Spleen (tissue), 11 donors: ENCODE measurements at regions not wholly inside any gene's neighbourhood (a gene's known extent, or its start where the extent isn't known, plus 50 kb on each side); places are given as distances from the start of the nearest gene placed in this dataset.

Experiments
- DNase-seq: peaks from one replicate; pipeline ENCODE4 v3.0.0-alpha.2; 2020
- H3K27ac ChIP-seq, 8 donors: fragments of 200-600 bp; sonication (generic) in 7 of 8; 1 replicate in 4 of 8; 2 replicates in 4 of 8; pipeline versions ENCODE4 v1.5.0 to v1.8.0; 2016 to 2021; ENCODE audit warnings: inconsistent platforms in 4 of 8, mild to moderate bottlenecking in 4 of 8, moderate library complexity in 1 of 8
- H3K27me3 ChIP-seq, 7 donors: fragments of 200-600 bp; sonication (generic) in 6 of 7; replicated peaks in 1 of 7; 1 replicate in 4 of 7; 2 replicates in 3 of 7; pipeline versions ENCODE4 v1.5.0 to v1.8.0; 2016 to 2021; ENCODE audit warnings: inconsistent platforms in 3 of 7, mild to moderate bottlenecking in 1 of 7
- H3K36me3 ChIP-seq, 6 donors: fragments of 200-600 bp; sonication (generic) in 5 of 6; 1 replicate in 4 of 6; 2 replicates in 2 of 6; pipeline versions ENCODE4 v1.5.0 to v1.8.0; 2016 to 2021; ENCODE audit warnings: inconsistent platforms in 2 of 6
- H3K4me1 ChIP-seq, 6 donors: fragments of 200-600 bp; sonication (generic) in 5 of 6; 1 replicate in 3 of 6; 2 replicates in 3 of 6; pipeline versions ENCODE4 v1.5.0 to v1.8.0; 2016 to 2021; ENCODE audit warnings: inconsistent platforms in 3 of 6
- H3K4me3 ChIP-seq, 8 donors: fragments of 200-600 bp; sonication (generic) in 7 of 8; 1 replicate in 4 of 8; 2 replicates in 4 of 8; pipeline versions ENCODE4 v1.5.0 to v1.8.0; 2016 to 2021; ENCODE audit warnings: inconsistent platforms in 4 of 8, mild to moderate bottlenecking in 4 of 8, moderate library complexity in 2 of 8
- H3K9me3 ChIP-seq, 8 donors: fragments of 200-600 bp; sonication (generic) in 7 of 8; 1 replicate in 4 of 8; 2 replicates in 4 of 8; pipeline versions ENCODE4 v1.5.0 to v1.8.0; 2016 to 2021; ENCODE audit warnings: inconsistent platforms in 4 of 8
- CTCF ChIP-seq, 11 experiments: fragments of 200-600 bp in 7 of 11; fragments of 450-650 bp in 4 of 11; sonication (generic) in 4 of 11; IDR thresholded peaks in 8 of 11; conservative IDR thresholded peaks in 3 of 11; 1 replicate in 7 of 11; 2 replicates in 4 of 11; pipeline versions ENCODE4 v1.4.0 to v1.8.0; 2016 to 2021; ENCODE audit warnings: antibody characterized with exemption in 11 of 11, inconsistent platforms in 4 of 11, mild to moderate bottlenecking in 1 of 11
- POLR2A ChIP-seq, 3 donors: fragments of 450-650 bp; IDR thresholded peaks; one replicate each; pipeline ENCODE4 v1.5.1; 2017; ENCODE audit warnings: antibody characterized with exemption in 3 of 3, mild to moderate bottlenecking in 1 of 3
- POLR2AphosphoS5 ChIP-seq, 3 donors: sonication (generic); formaldehyde crosslinking; IDR thresholded peaks; one replicate each; pipeline ENCODE4 v1.5.1; 2017; ENCODE audit warnings: antibody characterized with exemption in 3 of 3
- WGBS, 5 donors: extraction: QIAGEN DNeasy Blood & Tissue Kit in 3 of 5; methylation state at CpG; one replicate each; pipeline versions ENCODE4 v1.1.5 to v1.1.7; 2013 to 2018; 5-methylcytosine and 5-hydroxymethylcytosine counted together
- intact Hi-C: fragments of 100-400 bp; cut with DNase I; formaldehyde crosslinking; loops from one replicate; pipeline ENCODE4 v1.15.0; 2023; ENCODE audit warnings: low total_unique reads
- donor health status: healthy with polysubstance abuse.
- donor health status: DM: no; HTN: no; CAD: no; lungs with moderate emphysema.
- donor health status: DM: no; HTN: no; CAD: no.
- donor health status: Bipolar disorder and iron deficiency.
- donor health status: healthy.
- donor health status: DM: no; HTN: no; CAD: no.
- donor health status: DM: yes; HTN: yes; CAD: no.

GRCh38 chr20:10806539-10806938 is 132.7 kb upstream of the JAG1 start:
- H3K4me3 ChIP-seq: no peak overlapping the region
- H3K36me3 ChIP-seq: no peaks in the 10 kb centered on the region
- H3K27ac ChIP-seq: no peak overlapping the region
- no peak for TF ChIP-seq POLR2AphosphoS5 (IDR thresholded peaks at IDR 0.05)
- TF ChIP-seq POLR2A (IDR thresholded peaks at IDR 0.05): no peak
- TF ChIP-seq CTCF (IDR thresholded peaks at IDR 0.05 in 8 of 11, conservative IDR thresholded peaks at IDR 0.05 in 3 of 11): no peak
- no peak for DNase-seq
- H3K9me3 ChIP-seq: no peaks in the 10 kb centered on the region
- 45 to 70% (median 55%) methylated on average over 3 of the region's 3 CpGs for WGBS, 5 donors
- H3K27me3 ChIP-seq: peaks cover 0 to 3% (median 0%) of the 10 kb centered on the region in 7 donors
- H3K4me1 ChIP-seq: no peaks in the 10 kb centered on the region
- intact Hi-C loops: no loop called here

- 70 to 100% (median 76%) methylated on average over 1 of the region's 1 CpG for WGBS, 5 donors
- intact Hi-C loops: no loop called here
- DNase-seq: no peak
- Histone ChIP-seq H3K4me3 (no peak overlapping the region), H3K4me1 (no peaks in the 10 kb centered on the region), H3K27me3 (peaks cover 0 to 3% (median 0%) of the 10 kb centered on the region in 7 donors), H3K9me3 (no peaks in the 10 kb centered on the region), H3K27ac (no peak overlapping the region), H3K36me3 (no peaks in the 10 kb centered on the region)
- TF ChIP-seq POLR2AphosphoS5 (IDR thresholded peaks at IDR 0.05) (no peak), POLR2A (IDR thresholded peaks at IDR 0.05) (no peak), CTCF (IDR thresholded peaks at IDR 0.05 in 8 of 11, conservative IDR thresholded peaks at IDR 0.05 in 3 of 11) (no peak)
These were observed 133.2 kb upstream of the JAG1 start for GRCh38 chr20:10807013-10807412.

- DNase-seq: no peak
- intact Hi-C loops: no loop called here
- TF ChIP-seq CTCF (IDR thresholded peaks at IDR 0.05 in 8 of 11, conservative IDR thresholded peaks at IDR 0.05 in 3 of 11) (no peak), POLR2A (IDR thresholded peaks at IDR 0.05) (no peak), POLR2AphosphoS5 (IDR thresholded peaks at IDR 0.05) (no peak)
- 88 to 95% (median 90%) methylated on average over 10 of the region's 10 CpGs for WGBS, 5 donors
- no peaks in the 10 kb centered on the region for H3K36me3 ChIP-seq
- H3K4me3 ChIP-seq: no peak overlapping the region
- no peaks in the 10 kb centered on the region for H3K9me3 ChIP-seq
- H3K4me1 ChIP-seq: no peaks in the 10 kb centered on the region
- peaks cover 0 to 2% (median 0%) of the 10 kb centered on the region in 7 donors for H3K27me3 ChIP-seq
- H3K27ac ChIP-seq: no peak overlapping the region
These were observed 139.0 kb upstream of the JAG1 start for GRCh38 chr20:10812759-10813327.

GRCh38 chr20:10823585-10823984 is 149.8 kb upstream of the JAG1 start:
- Histone ChIP-seq H3K4me3 (no peak overlapping the region), H3K36me3 (no peaks in the 10 kb centered on the region), H3K9me3 (no peaks in the 10 kb centered on the region), H3K4me1 (no peaks in the 10 kb centered on the region), H3K27me3 (no peaks in the 10 kb centered on the region), H3K27ac (no peak overlapping the region)
- 69 to 88% (median 76%) methylated on average over 3 of the region's 3 CpGs for WGBS, 5 donors
- no peak for DNase-seq
- intact Hi-C loops: no loop called here
- TF ChIP-seq POLR2A (IDR thresholded peaks at IDR 0.05) (no peak), POLR2AphosphoS5 (IDR thresholded peaks at IDR 0.05) (no peak), CTCF (IDR thresholded peaks at IDR 0.05 in 8 of 11, conservative IDR thresholded peaks at IDR 0.05 in 3 of 11) (no peak)
